Neural crest cell (in vitro differentiated cells): ENCODE measurements at regions not wholly inside any gene's neighbourhood (a gene's known extent, or its start where the extent isn't known, plus 50 kb on each side); places are given as distances from the start of the nearest gene placed in this dataset.

ENCODE experiments used
- DNase-seq: peaks from one replicate; pipeline ENCODE4 v3.0.0; 2021; ENCODE audit warnings: low read depth, mixed read lengths, low spot score
- H3K27ac Mint-ChIP-seq: one replicate; pipeline ENCODE4 v1.8.0; 2021; ENCODE audit warnings: mild to moderate bottlenecking, mixed read lengths; ENCODE audit not compliant: unreplicated experiment
- H3K27me3 Mint-ChIP-seq: 2 replicates; pipeline ENCODE4 v1.8.0; 2021; ENCODE audit warnings: low read depth, mild to moderate bottlenecking, mixed read lengths
- H3K36me3 Mint-ChIP-seq: 2 replicates; pipeline ENCODE4 v1.8.0; 2021; ENCODE audit warnings: low read depth, mild to moderate bottlenecking, mixed read lengths
- H3K4me1 Mint-ChIP-seq: 2 replicates; pipeline ENCODE4 v1.8.0; 2021; ENCODE audit warnings: mixed read lengths
- H3K4me3 Mint-ChIP-seq: one replicate; pipeline ENCODE4 v1.8.0; 2021; ENCODE audit warnings: mild to moderate bottlenecking, mixed read lengths
- H3K9me3 Mint-ChIP-seq: 2 replicates; pipeline ENCODE4 v1.8.0; 2021; ENCODE audit warnings: mixed read lengths
- TF ChIP-seq, protein P1 (sequence below): fragments of 200-600 bp; sonication (generic); conservative IDR thresholded peaks from 2 replicates; pipeline ENCODE4 v1.5.0; 2021; ENCODE audit warnings: antibody characterized with exemption, mild to moderate bottlenecking

DNA sequence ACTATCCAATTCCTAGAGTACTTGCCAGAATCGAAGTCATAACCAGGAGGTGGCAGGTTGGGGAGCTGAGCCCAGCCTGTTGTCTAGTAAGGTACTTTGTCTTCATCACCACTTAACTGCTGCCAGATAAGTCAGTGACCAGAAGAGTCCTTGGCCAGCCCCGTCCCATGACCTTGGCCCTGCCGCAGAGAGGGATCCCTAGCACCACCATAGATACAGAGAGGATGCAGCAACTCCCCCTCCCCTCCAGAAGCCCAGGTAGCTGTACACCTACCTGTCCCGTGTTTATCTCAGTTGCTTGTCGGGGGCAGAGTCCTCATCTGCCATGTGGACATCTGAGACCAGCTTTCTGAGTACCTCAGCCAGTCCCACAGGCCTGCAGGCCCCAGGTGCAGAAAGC, 153.6 kb upstream of the TP63 start:
- Mint-ChIP-seq H3K27ac (no peak overlapping the region), H3K9me3 (no peaks in the 10 kb centered on the region), H3K27me3 (no peaks in the 10 kb centered on the region), H3K4me3 (no peak overlapping the region), H3K4me1 (no peaks in the 10 kb centered on the region), H3K36me3 (no peaks in the 10 kb centered on the region)
- no peak for DNase-seq
- TF ChIP-seq, protein P1, sequence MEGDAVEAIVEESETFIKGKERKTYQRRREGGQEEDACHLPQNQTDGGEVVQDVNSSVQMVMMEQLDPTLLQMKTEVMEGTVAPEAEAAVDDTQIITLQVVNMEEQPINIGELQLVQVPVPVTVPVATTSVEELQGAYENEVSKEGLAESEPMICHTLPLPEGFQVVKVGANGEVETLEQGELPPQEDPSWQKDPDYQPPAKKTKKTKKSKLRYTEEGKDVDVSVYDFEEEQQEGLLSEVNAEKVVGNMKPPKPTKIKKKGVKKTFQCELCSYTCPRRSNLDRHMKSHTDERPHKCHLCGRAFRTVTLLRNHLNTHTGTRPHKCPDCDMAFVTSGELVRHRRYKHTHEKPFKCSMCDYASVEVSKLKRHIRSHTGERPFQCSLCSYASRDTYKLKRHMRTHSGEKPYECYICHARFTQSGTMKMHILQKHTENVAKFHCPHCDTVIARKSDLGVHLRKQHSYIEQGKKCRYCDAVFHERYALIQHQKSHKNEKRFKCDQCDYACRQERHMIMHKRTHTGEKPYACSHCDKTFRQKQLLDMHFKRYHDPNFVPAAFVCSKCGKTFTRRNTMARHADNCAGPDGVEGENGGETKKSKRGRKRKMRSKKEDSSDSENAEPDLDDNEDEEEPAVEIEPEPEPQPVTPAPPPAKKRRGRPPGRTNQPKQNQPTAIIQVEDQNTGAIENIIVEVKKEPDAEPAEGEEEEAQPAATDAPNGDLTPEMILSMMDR, result no peak

- TF ChIP-seq, protein P1, result no peak
- H3K4me1 Mint-ChIP-seq, result no peaks in the 10 kb centered on the region
- H3K27ac Mint-ChIP-seq, result no peak overlapping the region
- H3K27me3 Mint-ChIP-seq, result no peaks in the 10 kb centered on the region
- H3K4me3 Mint-ChIP-seq, result no peak overlapping the region
- no peak for DNase-seq
- peaks cover 10% of the 10 kb centered on the region for H3K9me3 Mint-ChIP-seq
- no peaks in the 10 kb centered on the region for H3K36me3 Mint-ChIP-seq
These were observed 144.6 kb upstream of the TP63 start for GRCh38 chr3:189486556-189486955.

DNA sequence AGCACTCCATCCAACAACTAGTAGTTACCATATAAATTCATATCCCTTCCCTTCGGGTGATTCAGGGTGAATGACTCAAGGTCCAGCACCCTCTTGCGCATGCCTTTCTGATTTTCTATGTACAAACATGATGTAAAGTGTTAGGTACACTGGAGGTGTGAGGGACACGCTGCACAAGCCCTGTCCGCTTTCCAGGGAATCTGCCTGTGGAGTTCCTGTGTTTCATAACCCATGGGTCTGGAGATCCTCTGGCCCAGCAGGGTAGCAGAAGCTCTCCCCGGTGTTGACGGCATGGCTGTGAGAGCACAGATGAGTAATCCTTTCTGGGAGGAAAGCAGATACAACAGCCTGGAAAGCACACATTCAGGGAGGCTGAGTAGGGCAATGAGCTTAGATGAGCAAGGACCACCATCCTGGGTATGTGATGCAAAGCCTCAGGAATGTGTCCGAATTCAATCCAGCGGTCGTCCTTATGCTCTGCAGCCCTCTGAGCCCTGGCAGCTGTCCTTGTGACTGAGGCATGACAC, 142.9 kb upstream of the TP63 start:
- Mint-ChIP-seq H3K27me3 (no peaks in the 10 kb centered on the region), H3K4me3 (no peak overlapping the region), H3K27ac (no peak overlapping the region), H3K36me3 (no peaks in the 10 kb centered on the region), H3K9me3 (peaks cover 10% of the 10 kb centered on the region), H3K4me1 (no peaks in the 10 kb centered on the region)
- DNase-seq, result no peak
- TF ChIP-seq, protein P1, result no peak

DNA sequence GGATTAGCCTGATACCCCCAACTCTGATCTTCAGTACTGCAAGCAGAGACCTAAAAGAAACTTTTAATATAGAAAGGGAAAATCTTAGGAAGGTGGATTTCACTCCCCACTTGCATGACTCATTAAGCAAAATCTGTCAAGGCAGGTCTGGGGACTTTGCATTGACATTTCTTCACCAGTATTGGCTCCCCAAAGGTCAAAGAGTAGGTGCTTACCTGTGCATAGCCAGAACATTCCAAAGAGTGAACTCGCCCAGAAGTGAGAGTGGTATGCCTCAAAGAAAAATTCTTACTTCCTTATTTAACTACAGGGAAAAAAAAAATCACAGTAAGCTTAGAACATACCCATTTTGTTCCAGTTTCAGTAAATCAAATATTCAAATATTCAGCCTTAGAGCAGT, 140.9 kb upstream of the TP63 start:
- no peaks in the 10 kb centered on the region for H3K4me1 Mint-ChIP-seq
- no peaks in the 10 kb centered on the region for H3K36me3 Mint-ChIP-seq
- TF ChIP-seq, protein P1, result no peak
- H3K4me3 Mint-ChIP-seq, result no peak overlapping the region
- peaks cover 14% of the 10 kb centered on the region for H3K9me3 Mint-ChIP-seq
- no peaks in the 10 kb centered on the region for H3K27me3 Mint-ChIP-seq
- DNase-seq, result no peak
- H3K27ac Mint-ChIP-seq, result no peak overlapping the region

DNA sequence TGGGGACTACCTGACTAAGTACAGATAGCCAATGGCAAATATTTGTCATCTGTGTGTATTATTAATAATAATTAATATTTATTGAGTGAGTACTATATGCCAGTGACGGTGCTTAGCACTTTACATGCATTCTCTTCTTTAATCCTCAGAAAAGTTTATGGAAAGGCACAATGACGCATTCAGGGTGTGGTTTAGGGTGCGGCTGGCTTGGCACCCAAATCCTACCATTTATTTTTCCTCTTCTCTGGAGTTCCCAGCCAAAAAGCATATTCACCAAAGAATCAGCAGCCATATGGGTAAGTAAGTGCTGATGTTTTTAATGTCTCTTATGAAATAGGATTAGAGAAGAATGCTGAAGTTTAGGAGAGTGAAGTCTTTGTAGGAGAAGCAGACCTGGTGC, 140.4 kb upstream of the TP63 start:
- Mint-ChIP-seq H3K27ac (no peak overlapping the region), H3K9me3 (peaks cover 10% of the 10 kb centered on the region), H3K27me3 (no peaks in the 10 kb centered on the region), H3K4me1 (no peaks in the 10 kb centered on the region), H3K36me3 (no peaks in the 10 kb centered on the region), H3K4me3 (no peak overlapping the region)
- DNase-seq, result no peak
- TF ChIP-seq, protein P1, result no peak

GRCh38 chr3:189491831-189492230, 139.4 kb upstream of the TP63 start:
- Mint-ChIP-seq H3K4me1 (no peaks in the 10 kb centered on the region), H3K36me3 (no peaks in the 10 kb centered on the region), H3K9me3 (peaks cover 4% of the 10 kb centered on the region), H3K4me3 (no peak overlapping the region), H3K27me3 (no peaks in the 10 kb centered on the region), H3K27ac (no peak overlapping the region)
- no peak for DNase-seq
- TF ChIP-seq, protein P1, result no peak
